NT2/D1 (cell line): ENCODE measurements at regions not wholly inside any gene's neighbourhood (a gene's known extent, or its start where the extent isn't known, plus 50 kb on each side); places are given as distances from the start of the nearest gene placed in this dataset.

Experiments used
- DNase-seq: peaks from one replicate; pipeline ENCODE4 v3.0.0-alpha.2; 2011; ENCODE audit warnings: low read depth, low spot score
- H3K27me3 ChIP-seq: 2 replicates; pipeline ENCODE4 v1.6.0; 2011; ENCODE audit warnings: mild to moderate bottlenecking; ENCODE audit not compliant: insufficient read length, insufficient read depth
- H3K36me3 ChIP-seq: 2 replicates; pipeline ENCODE4 v1.6.1; 2011; ENCODE audit warnings: mild to moderate bottlenecking, low read length, mixed read lengths; ENCODE audit not compliant: insufficient read depth, insufficient read length
- H3K4me1 ChIP-seq: 2 replicates; pipeline ENCODE4 v1.5.1; 2011; ENCODE audit not compliant: insufficient read depth, insufficient read length
- H3K4me3 ChIP-seq: 2 replicates; pipeline ENCODE4 v1.5.1; 2011; ENCODE audit warnings: low read depth; ENCODE audit not compliant: insufficient read length
- H3K9ac ChIP-seq: 2 replicates; pipeline ENCODE4 v1.6.0; 2011; ENCODE audit warnings: low read depth; ENCODE audit not compliant: insufficient read length
- H3K9me3 ChIP-seq: 2 replicates; pipeline ENCODE4 v1.5.1; 2011; ENCODE audit warnings: mild to moderate bottlenecking, low read length; ENCODE audit not compliant: insufficient read depth
- SUZ12 ChIP-seq: IDR thresholded peaks from 2 replicates; pipeline ENCODE4 v1.6.1; 2011; ENCODE audit not compliant: insufficient read length, insufficient read depth; ENCODE audit errors: extremely low read depth
- YY1 ChIP-seq: IDR thresholded peaks from 2 replicates; pipeline ENCODE4 v1.6.1; 2011; ENCODE audit not compliant: insufficient read length, insufficient read depth
- ZNF274 ChIP-seq: IDR thresholded peaks from 2 replicates; pipeline ENCODE4 v1.6.1; 2011; ENCODE audit warnings: mild to moderate bottlenecking, low read depth, low read length

DNA sequence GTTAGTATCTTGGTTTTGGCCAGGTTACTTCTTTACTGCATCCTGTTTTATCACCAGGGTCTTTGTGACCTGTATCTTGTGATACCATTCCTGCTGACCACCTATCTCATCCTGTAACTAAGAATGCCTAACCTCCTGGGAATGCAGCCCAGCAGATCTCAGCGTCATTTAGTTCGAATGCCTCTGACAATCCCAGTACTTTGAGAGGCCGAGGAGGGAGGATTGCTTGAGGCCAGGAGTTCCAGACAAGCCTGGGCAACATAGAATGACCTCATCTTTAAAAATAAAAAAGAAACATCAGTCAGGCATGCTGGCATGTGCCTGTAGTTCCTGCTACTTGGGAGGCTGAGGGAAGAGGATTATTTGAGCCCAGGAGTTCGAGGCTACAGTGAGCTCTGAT is 206.5 kb downstream of the SUDS3 start:
- no peak overlapping the region for H3K9ac ChIP-seq
- no peak for TF ChIP-seq YY1
- TF ChIP-seq SUZ12, result no peak
- TF ChIP-seq ZNF274, result no peak
- no peak overlapping the region for H3K4me3 ChIP-seq
- no peaks in the 10 kb centered on the region for H3K27me3 ChIP-seq
- no peaks in the 10 kb centered on the region for H3K36me3 ChIP-seq
- H3K4me1 ChIP-seq, result no peaks in the 10 kb centered on the region
- no peak for DNase-seq
- peaks cover 14% of the 10 kb centered on the region; the same call in 1 of the 2 replicates for H3K9me3 ChIP-seq

DNA sequence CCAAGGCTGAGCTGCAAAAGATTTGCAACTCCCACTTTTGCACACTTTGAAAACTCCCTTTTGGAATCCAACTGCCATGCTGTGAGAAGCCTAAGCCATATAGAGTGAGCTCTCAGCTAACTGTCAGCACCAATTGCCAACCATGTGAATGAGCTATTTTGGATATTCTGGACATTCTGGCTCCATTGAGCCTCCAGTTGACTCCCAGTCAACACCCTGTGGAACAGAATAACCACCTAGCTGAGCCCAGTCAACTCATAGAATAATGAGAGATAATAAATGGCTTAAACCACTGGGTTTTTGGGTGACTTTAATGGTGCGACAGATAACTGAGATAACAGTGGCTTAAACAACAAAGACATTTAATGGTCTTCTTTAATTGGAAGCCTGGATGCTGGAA is 210.1 kb downstream of the SUDS3 start:
- TF ChIP-seq SUZ12 (no peak), ZNF274 (no peak), YY1 (no peak)
- Histone ChIP-seq H3K36me3 (no peaks in the 10 kb centered on the region), H3K4me3 (no peak overlapping the region), H3K9me3 (peaks cover 14% of the 10 kb centered on the region; the same call in 1 of the 2 replicates), H3K9ac (no peak overlapping the region), H3K27me3 (no peaks in the 10 kb centered on the region), H3K4me1 (no peaks in the 10 kb centered on the region)
- no peak for DNase-seq

DNA sequence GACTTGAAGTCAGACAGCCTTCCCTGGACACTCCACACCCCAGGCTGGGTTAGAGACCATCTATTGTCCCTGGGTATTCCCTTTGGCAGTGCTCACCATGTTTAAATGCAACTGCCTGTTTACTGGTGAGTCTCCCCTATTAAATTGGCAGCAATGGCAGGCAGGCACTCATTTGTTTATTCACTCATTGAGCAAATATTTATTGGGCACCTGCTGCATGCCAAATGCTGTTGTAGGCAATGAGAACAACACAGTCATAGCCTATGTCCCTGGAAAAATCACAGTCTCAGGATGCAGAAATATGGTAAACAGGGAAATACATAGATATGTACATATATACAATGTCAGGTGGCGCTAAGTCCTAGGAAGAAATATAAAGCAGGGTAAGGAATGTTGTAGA is 212.8 kb downstream of the SUDS3 start:
- no peak for DNase-seq
- no peak for TF ChIP-seq ZNF274
- no peak for TF ChIP-seq SUZ12
- TF ChIP-seq YY1, result no peak
- H3K36me3 ChIP-seq, result no peaks in the 10 kb centered on the region
- no peak overlapping the region for H3K4me3 ChIP-seq
- H3K9ac ChIP-seq, result no peak overlapping the region
- H3K9me3 ChIP-seq, result peaks cover 14% of the 10 kb centered on the region; the same call in 1 of the 2 replicates
- no peaks in the 10 kb centered on the region for H3K27me3 ChIP-seq
- H3K4me1 ChIP-seq, result no peaks in the 10 kb centered on the region

DNA sequence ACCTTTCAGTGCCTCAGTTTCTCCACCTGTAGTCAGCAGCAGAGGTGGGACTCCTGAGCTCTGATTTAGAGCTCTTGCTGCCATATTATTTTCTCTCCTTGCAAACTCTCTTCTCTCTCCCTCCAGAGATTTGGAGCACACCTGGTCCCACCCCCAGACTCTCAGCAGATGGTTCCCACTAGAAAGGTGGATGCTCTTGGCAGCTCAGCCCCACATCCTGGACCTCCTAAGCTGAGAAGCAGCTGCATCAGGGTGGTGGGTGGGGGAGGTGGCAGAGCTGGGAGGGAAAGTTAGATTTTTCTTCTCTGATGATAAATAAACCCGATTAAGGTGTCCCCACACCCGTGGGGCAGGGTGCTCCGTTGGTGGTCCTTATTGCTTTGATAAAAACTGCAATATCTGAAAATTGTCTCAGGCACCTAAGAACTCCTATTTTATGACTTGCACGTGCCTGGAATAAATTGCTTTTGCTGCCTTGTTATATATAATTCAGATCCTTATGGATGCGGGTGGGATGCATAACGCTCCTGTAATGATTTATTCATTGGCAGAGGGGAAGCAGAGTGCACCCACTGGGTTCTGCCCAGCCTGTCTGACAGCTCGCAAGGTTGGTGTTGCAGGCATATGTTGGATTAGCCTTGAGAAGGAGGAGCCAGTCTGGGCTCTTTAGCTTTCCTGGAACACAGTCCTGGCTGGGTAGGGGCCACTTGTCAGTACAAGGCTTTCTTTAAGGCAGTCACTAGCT is 214.2 kb downstream of the SUDS3 start:
- no peak overlapping the region for H3K9ac ChIP-seq
- no peak overlapping the region for H3K4me3 ChIP-seq
- H3K9me3 ChIP-seq, result peaks cover 14% of the 10 kb centered on the region; the same call in 1 of the 2 replicates
- no peaks in the 10 kb centered on the region for H3K36me3 ChIP-seq
- DNase-seq, result no peak
- TF ChIP-seq SUZ12 (no peak), ZNF274 (no peak), YY1 (no peak)
- no peaks in the 10 kb centered on the region for H3K27me3 ChIP-seq
- H3K4me1 ChIP-seq, result no peaks in the 10 kb centered on the region

DNA sequence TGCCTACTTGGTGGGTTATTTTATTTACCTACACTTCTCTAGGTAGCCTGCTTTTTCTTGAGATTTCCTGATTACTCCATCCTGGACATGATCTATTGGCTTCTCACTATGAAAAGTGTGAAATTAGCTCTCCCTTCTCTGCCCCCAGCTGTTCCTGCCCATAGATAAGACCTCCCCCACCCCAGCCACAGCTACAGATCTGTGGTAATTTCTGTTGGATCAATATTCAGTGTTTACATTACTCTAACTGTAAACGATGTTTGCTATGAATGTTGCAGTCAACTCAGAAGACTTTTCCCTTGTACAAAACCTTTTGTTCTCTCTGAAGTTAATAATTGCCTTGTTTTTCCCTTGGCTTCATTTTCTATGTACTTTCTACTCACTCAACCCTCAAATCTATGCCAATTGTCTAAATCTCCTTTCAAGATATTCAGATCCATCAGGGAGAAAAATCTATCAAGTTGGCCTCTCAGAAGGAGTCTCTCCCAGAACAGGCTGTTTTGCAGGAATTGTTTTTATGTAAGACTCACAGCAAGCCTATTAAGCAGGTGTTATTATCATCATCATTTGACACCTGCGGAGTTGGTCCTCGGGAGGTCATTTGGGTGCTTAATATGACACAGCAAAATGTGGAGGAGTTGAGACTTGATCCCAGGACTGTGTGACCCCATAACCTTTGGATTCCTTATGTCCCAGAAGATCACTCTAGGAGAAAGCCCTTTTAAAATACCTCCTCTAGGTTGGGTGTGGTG is 227.4 kb downstream of the SUDS3 start:
- DNase-seq, result no peak
- no peak overlapping the region for H3K4me3 ChIP-seq
- H3K9me3 ChIP-seq, result peaks cover 4% of the 10 kb centered on the region; the same call in 1 of the 2 replicates
- no peaks in the 10 kb centered on the region for H3K36me3 ChIP-seq
- TF ChIP-seq ZNF274, result no peak
- no peak for TF ChIP-seq SUZ12
- TF ChIP-seq YY1, result no peak
- H3K27me3 ChIP-seq, result no peaks in the 10 kb centered on the region
- no peak overlapping the region for H3K9ac ChIP-seq
- H3K4me1 ChIP-seq, result no peaks in the 10 kb centered on the region

DNA sequence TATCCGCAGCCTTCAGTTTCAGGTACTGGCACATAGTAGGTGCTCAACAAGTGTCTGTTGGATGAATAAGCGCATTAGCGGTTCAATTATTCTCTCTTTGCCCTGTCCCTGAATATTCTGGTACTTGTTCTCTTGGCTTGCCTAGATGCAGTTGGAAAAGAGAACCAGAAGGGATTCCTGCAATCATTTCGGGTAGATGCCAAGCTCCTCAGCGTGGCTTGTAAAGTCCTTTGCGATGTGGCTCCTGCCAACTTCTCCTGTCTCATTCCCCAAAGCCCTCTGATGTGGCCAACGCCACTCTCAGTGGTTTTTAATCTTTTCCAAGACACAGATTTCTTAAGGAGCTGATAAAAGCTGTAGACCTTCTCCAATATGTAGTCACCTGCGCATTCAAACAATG is 230.3 kb downstream of the SUDS3 start:
- Histone ChIP-seq H3K4me1 (peaks cover 4% of the 10 kb centered on the region), H3K4me3 (no peak overlapping the region), H3K27me3 (no peaks in the 10 kb centered on the region), H3K9ac (no peak overlapping the region), H3K9me3 (peaks cover 4% of the 10 kb centered on the region; the same call in 1 of the 2 replicates), H3K36me3 (no peaks in the 10 kb centered on the region)
- DNase-seq, result no peak
- no peak for TF ChIP-seq ZNF274
- no peak for TF ChIP-seq SUZ12
- no peak for TF ChIP-seq YY1

DNA sequence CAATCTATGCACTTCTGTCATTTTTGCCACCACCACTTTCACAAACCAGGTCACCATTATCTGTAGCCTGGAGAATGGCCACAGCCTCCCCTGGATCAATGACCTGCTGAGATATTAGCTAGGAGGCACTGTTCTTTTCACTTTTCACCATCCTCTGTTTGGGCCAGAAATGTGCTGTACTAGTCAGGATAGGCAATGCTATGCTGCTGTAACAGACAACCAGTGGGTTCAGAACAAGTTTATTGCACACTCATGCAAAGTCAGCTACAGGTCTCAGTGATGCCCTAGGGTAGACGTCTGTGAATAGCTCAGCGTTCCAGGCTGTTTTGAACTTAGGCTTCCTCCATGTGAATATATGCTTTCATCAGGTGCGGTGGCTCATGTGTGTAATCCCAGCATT is 231.5 kb downstream of the SUDS3 start:
- Histone ChIP-seq H3K9me3 (peaks cover 4% of the 10 kb centered on the region; the same call in 1 of the 2 replicates), H3K9ac (no peak overlapping the region), H3K36me3 (no peaks in the 10 kb centered on the region), H3K27me3 (no peaks in the 10 kb centered on the region), H3K4me3 (no peak overlapping the region), H3K4me1 (peaks cover 4% of the 10 kb centered on the region)
- no peak for TF ChIP-seq SUZ12
- TF ChIP-seq YY1, result no peak
- TF ChIP-seq ZNF274, result no peak
- no peak for DNase-seq
